OCI-LY1 (cell line): ENCODE measurements at regions not wholly inside any gene's neighbourhood (a gene's known extent, or its start where the extent isn't known, plus 50 kb on each side); places are given as distances from the start of the nearest gene placed in this dataset.

Experiments
- EZH2 ChIP-seq: fragments of 200-600 bp; sonication (generic), shearing (Covaris generic); IDR thresholded peaks from 2 replicates; pipeline ENCODE4 v1.8.0; 2017; ENCODE audit warnings: borderline replicate concordance, mixed run types, mild to moderate bottlenecking, antibody characterized with exemption, low read length, moderate library complexity, mixed read lengths
- TF ChIP-seq, protein P1 (sequence below): fragments of 200-600 bp; sonication (generic), shearing (Covaris generic); IDR thresholded peaks from 2 replicates; pipeline ENCODE4 v1.5.1; 2017; ENCODE audit warnings: mild to moderate bottlenecking, antibody characterized with exemption, low read length, moderate library complexity, mixed read lengths

DNA sequence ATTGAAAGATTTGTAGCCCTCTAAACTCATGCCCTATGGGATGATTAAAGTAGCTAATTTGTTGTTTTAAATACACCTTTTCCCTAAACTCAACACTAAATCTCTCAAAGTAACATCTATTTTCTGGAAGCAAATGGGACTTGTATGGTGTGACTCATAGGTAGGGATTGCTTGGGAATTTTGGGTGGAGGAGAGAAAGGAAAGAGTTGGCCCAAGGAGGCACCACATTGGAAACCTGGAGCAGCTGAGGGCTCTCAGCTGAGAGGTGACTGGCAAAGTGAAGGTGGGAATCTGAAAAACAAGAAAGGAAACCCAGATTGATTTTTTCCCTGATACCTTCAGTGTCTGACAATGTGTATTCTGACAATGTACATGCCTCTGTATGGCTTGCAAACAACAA is 114.8 kb upstream of the PRICKLE1 start:
- TF ChIP-seq, protein P1, sequence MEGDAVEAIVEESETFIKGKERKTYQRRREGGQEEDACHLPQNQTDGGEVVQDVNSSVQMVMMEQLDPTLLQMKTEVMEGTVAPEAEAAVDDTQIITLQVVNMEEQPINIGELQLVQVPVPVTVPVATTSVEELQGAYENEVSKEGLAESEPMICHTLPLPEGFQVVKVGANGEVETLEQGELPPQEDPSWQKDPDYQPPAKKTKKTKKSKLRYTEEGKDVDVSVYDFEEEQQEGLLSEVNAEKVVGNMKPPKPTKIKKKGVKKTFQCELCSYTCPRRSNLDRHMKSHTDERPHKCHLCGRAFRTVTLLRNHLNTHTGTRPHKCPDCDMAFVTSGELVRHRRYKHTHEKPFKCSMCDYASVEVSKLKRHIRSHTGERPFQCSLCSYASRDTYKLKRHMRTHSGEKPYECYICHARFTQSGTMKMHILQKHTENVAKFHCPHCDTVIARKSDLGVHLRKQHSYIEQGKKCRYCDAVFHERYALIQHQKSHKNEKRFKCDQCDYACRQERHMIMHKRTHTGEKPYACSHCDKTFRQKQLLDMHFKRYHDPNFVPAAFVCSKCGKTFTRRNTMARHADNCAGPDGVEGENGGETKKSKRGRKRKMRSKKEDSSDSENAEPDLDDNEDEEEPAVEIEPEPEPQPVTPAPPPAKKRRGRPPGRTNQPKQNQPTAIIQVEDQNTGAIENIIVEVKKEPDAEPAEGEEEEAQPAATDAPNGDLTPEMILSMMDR, result no peak
- TF ChIP-seq EZH2, result no peak
